Motor neuron (in vitro differentiated cells): ENCODE measurements at regions not wholly inside any gene's neighbourhood (a gene's known extent, or its start where the extent isn't known, plus 50 kb on each side); places are given as distances from the start of the nearest gene placed in this dataset.
A peak's percentile ranks its signal among the peaks of the same experiment; 100 is the strongest.
"Not testable (repeated sequence)": the region's sequence is repeated elsewhere in the genome, so short reads cannot be mapped to it uniquely, and the experiment has no call there.

Source experiments
- ATAC-seq, 8 experiments: fragments of 200-7000 bp; cut with Tn5 transposase; replicated peaks in 6 of 8; 2 replicates each; pipeline ENCODE4 v1.8.0; 2021; ENCODE audit warnings: mild to moderate bottlenecking in 8 of 8, moderate library complexity in 8 of 8
- H3K27ac ChIP-seq, 2 donors: fragments of 250-450 bp; sonication (Bioruptor Pico); 2 replicates each; pipeline ENCODE4 v1.9.0; 2021; ENCODE audit warnings: antibody characterized with exemption in 2 of 2, mild to moderate bottlenecking in 2 of 2, moderate library complexity in 1 of 2
- H3K4me1 ChIP-seq, 2 donors: fragments of 250-450 bp; sonication (Bioruptor Pico); replicated peaks in 1 of 2; 2 replicates each; pipeline ENCODE4 v1.6.1; 2021; ENCODE audit warnings: antibody characterized with exemption in 2 of 2, mild to moderate bottlenecking in 2 of 2, moderate library complexity in 1 of 2
- H3K4me3 ChIP-seq, 5 donors: fragments of 250-450 bp; sonication (Bioruptor Pico); 2 replicates each; pipeline ENCODE4 v1.9.0; 2021; ENCODE audit warnings: antibody characterized with exemption in 5 of 5, mild to moderate bottlenecking in 5 of 5, moderate library complexity in 4 of 5
- WGBS, 10 experiments: fragments of 450-650 bp; shearing (Covaris generic); methylation state at CpG; one replicate each; pipeline ENCODE4 v1.0.0; 2022; 5-methylcytosine and 5-hydroxymethylcytosine counted together
- in situ Hi-C, 9 experiments: fragments of 400-800 bp; cut with MboI; loops; one replicate each; pipeline ENCODE4 v1.15.0; 2021; ENCODE audit warnings: low sequenced_read_pairs in 9 of 9, low pct_unique_long_range_greater_than_20kb in 2 of 9; ENCODE audit not compliant: unreplicated experiment in 9 of 9

DNA sequence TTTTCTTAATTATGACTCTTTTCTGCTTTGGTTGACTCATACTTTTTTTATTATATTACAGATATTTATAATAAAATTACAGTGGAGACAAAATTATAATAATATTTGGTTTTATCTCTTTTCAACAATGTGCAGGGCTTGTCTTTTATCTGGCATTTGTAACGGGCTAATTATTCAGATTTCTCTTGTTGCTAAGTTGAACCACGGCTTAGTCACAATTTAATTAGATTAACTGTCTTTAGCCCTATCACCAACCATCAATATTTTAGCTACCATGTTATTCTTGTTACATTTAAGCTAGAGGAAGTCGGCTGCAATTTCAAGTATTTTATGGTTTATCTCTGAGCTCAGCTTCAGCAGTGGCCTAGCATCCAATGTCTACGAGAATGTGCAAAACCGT is 798.9 kb upstream of the CA10 start:
- no peaks in the 10 kb centered on the region for H3K4me1 ChIP-seq
- no peak overlapping the region for H3K27ac ChIP-seq
- H3K4me3 ChIP-seq, result no peak overlapping the region
- 0 to 100% (median 78%) methylated on average over 2 to 5 of the region's 5 CpGs; no CpG with 5 or more reads in 1 of the 10 experiments for WGBS, 10 experiments
- in situ Hi-C loops, result no loop called here
- ATAC-seq, result no peak

DNA sequence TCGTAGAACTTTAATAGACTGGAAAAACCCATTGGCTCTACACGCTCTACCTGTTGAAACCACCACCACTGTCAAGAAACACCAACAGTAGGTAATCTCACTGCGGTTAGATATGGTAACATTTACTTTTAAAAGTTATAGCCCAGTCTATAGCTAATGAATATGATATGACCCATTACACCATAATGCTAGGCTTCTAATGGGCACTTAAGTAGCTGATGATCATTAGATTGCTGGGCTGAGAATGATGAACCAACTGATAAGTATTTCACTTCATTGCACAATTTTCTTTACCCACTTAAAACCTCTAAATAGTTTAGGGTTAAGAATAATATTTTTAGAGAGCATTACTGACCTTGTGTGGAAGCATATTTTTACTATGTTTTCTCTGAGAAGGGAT is 788.9 kb upstream of the CA10 start:
- no peak for ATAC-seq
- Histone ChIP-seq H3K27ac (no peak overlapping the region), H3K4me3 (no peak overlapping the region), H3K4me1 (peaks cover 0 to 2% of the 10 kb centered on the region in 2 donors)
- 0 to 80% (median 47%) methylated on average over 1 to 3 of the region's 3 CpGs; no CpG with 5 or more reads in 2 of the 10 experiments for WGBS, 10 experiments
- in situ Hi-C loops, result no loop called here

DNA sequence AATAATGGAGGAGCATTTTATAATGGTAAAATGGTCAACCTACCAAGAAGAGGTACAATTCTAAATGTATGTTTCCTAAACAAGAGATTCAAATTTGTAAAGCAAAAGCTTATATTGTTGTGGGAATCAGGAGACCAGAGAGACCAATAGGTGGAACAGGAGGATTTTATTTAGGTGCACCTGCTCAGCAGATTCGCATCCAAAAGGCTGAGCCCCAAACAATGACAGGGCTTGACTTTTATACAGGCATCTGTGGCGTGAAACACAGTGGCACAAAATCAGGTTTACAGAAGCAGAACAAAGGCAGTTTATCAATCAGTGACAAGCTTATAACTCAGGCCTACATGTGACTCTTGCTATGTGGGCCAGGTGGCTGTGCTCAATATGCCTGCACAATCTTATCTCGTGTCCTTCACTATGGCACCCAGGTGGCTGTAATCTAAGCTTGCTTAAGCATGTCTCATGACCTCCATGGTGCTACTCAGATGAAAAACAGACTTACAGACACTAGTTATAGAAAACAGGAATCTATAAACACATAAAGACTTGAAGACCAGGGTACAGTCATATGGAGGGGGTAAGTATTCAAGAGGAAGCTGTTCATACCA is 780.2 kb upstream of the CA10 start:
- Histone ChIP-seq H3K27ac (no peak overlapping the region), H3K4me1 (no peaks in the 10 kb centered on the region), H3K4me3 (no peak overlapping the region)
- in situ Hi-C loops, result no loop called here
- no peak for ATAC-seq
- WGBS, 10 experiments, result 0 to 89% (median 48%) methylated on average over 1 to 3 of the region's 3 CpGs; no CpG with 5 or more reads in 2 of the 10 experiments

DNA sequence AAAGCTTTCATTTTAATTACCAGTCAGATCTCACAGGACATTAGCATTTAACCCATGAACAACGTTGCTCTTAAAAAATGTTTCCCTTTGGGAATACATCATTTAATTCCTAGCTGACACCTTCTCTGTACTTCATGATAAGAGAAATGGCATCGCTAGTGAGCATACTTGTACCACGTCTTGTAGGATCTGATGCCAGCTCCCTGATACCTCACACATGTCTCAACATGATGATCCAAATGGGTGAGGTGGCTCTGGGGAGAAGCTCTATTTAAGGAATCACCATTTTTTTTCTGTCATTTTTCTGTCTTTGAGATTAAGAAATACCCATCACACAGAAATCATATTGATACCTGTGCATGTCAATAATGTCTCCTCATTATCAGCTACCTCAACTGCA is 772.1 kb upstream of the CA10 start:
- Histone ChIP-seq H3K4me3 (no peak overlapping the region), H3K27ac (no peak overlapping the region), H3K4me1 (peaks cover 0 to 3% of the 10 kb centered on the region in 2 donors)
- in situ Hi-C loops, result no loop called here
- WGBS, 10 experiments, result 0 to 100% (median 60%) methylated on average over 1 to 3 of the region's 3 CpGs; no CpG with 5 or more reads in 3 of the 10 experiments
- no peak for ATAC-seq

DNA sequence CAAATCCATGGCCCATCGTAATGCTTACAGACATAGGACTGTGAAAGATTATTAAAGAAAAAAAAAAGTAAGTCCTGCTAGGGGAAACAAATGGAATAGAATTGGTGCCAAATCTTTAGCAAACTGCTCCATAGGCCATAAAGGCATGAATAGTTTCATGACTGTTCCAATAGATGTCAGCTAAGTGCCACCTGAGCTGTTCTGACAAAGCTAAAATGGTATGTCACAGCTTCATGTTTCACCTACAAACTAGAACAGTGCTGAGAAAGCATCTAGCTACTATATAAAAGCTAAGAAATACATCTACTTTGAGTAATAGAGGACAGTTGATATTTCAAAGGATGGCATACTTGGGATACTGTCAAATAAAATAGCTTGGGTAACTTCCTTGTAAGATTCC is 771.6 kb upstream of the CA10 start:
- Histone ChIP-seq H3K27ac (no peak overlapping the region), H3K4me1 (peaks cover 0 to 3% of the 10 kb centered on the region in 2 donors), H3K4me3 (no peak overlapping the region)
- ATAC-seq, result no peak
- 0 to 100% (median 95%) methylated on average over 1 of the region's 1 CpG; no CpG with 5 or more reads in 4 of the 10 experiments for WGBS, 10 experiments
- in situ Hi-C loops, result no loop called here

DNA sequence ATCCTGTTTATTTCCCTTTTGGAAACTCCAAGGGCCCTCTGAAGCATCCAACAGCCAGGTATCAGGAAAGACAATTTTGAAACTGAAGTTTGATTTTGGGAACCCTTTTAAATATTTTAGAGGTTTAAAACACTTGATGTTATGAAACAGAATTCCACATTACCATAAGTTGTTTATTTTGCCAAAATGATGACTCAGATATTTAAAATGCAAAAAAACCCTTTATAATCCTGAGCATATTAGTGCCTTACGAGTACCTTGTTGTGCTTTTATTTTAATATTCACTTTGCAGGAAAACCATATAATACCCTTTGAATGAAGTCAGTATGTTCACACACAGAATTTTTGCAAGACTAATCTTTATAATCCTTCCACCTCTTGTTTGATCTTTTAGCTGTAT is 765.1 kb upstream of the CA10 start:
- Histone ChIP-seq H3K4me1 (no peaks in the 10 kb centered on the region), H3K27ac (no peak overlapping the region), H3K4me3 (no peak overlapping the region)
- WGBS, 10 experiments, result 0 to 100% (median 75%) methylated on average over 1 of the region's 1 CpG
- no peak for ATAC-seq
- in situ Hi-C loops, result no loop called here

DNA sequence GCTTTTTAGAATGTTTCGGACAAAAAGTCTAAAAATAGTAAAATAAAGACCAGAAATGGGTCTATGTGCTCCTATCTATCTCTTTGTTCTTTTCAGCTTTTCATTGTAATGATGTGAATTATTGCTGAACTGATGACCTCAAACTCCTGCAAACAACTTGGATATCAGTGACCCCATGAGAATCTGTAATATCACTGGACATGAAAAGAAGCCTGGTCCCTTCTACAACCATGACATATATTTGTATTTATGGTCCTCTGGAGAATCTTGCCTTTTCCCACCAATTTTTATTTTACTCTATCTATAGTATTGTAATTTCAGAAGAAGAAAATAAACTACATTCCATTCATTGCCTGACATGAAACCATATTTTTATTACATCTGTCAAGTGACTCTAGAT is 740.7 kb upstream of the CA10 start:
- WGBS, 10 experiments, result 0 to 50% (median 0%) methylated on average over 1 of the region's 1 CpG; no CpG with 5 or more reads in 2 of the 10 experiments
- Histone ChIP-seq H3K4me1 (peaks cover 0 to 7% of the 10 kb centered on the region in 2 donors), H3K27ac (no peak overlapping the region), H3K4me3 (no peak overlapping the region)
- ATAC-seq, result peak in 3 of 8 experiments; percentile 26 to 76 (median 74)
- in situ Hi-C loops, result no loop called here

DNA sequence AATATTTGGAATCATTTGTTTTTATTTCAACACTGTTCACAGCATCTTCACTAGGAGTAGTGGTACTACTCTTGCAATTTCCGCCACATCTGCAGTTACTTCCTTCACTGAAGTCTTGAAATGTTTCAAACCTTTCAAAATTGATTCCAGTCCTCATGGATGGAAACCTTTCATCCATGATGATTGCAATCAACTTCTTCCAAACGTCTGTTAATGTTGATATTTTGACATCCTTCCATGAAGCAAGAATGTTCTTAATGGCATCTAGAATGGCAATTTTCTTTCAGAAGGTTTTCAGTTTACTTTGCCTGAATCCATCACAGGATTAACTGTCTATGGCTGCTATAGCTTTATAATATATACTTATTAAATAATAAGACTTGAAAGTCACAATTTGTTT is 736.8 kb upstream of the CA10 start:
- no peak for ATAC-seq
- 0 to 75% (median 14%) methylated on average over 1 to 2 of the region's 2 CpGs; no CpG with 5 or more reads in 3 of the 10 experiments for WGBS, 10 experiments
- H3K4me3 ChIP-seq, result no peak overlapping the region
- H3K27ac ChIP-seq, result no peak overlapping the region
- in situ Hi-C loops, result no loop called here
- peaks cover 0 to 7% of the 10 kb centered on the region in 2 donors for H3K4me1 ChIP-seq

DNA sequence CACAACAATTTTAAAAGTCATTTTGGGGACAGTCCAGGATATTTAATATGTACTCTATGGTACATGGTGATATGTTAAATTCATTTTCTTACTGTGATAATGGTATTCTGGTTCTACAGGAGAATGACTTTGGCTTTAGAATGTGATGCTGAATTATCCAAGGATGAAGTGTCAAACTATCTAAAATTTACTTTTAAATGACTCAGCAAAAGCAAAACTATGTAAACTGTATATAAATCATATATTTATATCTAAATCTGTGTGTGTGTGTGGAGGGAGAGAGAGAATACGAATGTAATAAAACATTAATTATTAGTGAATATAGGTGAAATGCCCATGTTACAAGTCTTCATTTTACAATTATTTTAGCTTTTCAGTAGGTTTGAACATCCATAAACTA is 733.8 kb upstream of the CA10 start:
- in situ Hi-C loops, result no loop called here
- no peaks in the 10 kb centered on the region for H3K4me1 ChIP-seq
- H3K27ac ChIP-seq, result no peak overlapping the region
- ATAC-seq, result no peak
- no peak overlapping the region for H3K4me3 ChIP-seq
- 0 to 100% (median 80%) methylated on average over 1 of the region's 1 CpG; no CpG with 5 or more reads in 1 of the 10 experiments for WGBS, 10 experiments

DNA sequence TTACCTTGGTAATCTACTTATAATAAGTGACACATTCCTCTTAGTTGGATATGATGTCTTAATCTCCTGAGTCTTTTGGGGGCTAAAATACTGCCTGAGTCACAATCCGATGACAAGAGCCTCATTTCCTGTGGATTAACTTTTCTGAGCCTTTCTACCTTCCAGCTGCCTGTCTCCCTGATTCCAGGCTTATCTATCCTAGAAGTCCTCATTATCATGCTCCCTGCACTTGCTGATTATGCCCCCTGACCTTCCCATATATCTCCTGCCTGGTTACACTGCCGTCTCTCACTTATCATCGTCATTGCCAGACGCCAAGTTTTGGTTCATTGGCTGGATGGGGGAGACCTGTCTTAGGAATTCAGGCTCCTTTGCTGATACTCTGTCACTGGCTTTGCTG is 727.4 kb upstream of the CA10 start:
- Histone ChIP-seq H3K4me3 (no peak overlapping the region), H3K27ac (no peak overlapping the region), H3K4me1 (no peaks in the 10 kb centered on the region)
- no peak for ATAC-seq
- 0 to 100% (median 77%) methylated on average over 1 to 3 of the region's 4 CpGs; no CpG with 5 or more reads in 2 of the 10 experiments for WGBS, 10 experiments
- in situ Hi-C loops, result no loop called here

DNA sequence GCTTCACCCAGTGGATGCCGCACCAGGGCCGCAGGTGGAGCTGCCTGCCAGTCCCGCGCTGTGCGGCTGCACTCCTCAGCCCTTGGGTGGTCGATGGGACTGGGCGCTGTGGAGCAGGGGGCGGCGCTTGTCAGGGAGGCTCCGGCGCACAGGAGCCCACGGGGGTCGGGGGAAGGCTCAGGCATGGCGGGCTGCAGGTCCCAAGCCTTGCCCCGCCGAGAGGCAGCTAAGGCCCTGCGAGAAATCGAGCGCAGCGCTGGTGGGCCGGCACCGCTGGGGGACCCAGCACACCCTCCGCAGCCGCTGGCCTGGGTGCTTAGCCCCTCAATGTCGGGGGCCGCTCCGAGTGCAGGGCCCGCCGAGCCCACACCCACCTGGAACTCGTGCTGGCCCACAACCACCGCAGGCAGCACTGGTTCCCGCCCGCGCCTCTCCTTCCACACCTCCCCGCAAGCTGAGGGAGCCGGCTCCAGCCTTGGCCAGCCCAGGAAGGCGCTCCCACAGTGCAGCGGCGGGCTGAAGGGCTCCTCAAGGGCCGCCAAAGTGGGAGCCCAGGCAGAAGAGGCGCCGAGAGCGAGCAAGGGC is 725.5 kb upstream of the CA10 start:
- 80 to 100% (median 97%) methylated on average over 1 to 5 of the region's 43 CpGs; no CpG with 5 or more reads in 7 of the 10 experiments for WGBS, 10 experiments
- H3K4me3 ChIP-seq, ATAC-seq, H3K4me1 ChIP-seq, H3K27ac ChIP-seq, in situ Hi-C loops: not testable (repeated sequence)

DNA sequence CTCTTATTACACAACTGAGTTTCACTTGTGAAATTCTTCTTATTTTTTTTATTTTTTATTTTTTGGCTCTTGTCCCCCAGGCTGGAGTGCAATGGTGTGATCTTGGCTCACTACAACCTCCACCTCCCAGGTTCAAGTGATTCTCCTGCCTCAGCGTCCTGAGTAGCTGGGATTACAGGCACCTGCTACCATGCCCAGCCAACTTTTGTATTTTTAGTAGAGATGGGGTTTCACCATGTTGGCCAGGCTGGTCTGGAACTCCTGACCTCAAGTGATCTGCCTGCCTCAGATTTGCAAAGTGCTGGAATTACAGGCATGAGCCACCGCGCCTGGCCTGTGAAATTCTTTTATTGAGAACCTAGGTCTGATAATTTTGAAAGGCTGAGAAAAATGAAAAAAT is 688.3 kb upstream of the CA10 start:
- H3K27ac ChIP-seq, H3K4me3 ChIP-seq, ATAC-seq, H3K4me1 ChIP-seq, in situ Hi-C loops: not testable (repeated sequence)
- WGBS, 10 experiments, result 0 to 100% (median 66%) methylated on average over 1 to 3 of the region's 3 CpGs; no CpG with 5 or more reads in 1 of the 10 experiments

DNA sequence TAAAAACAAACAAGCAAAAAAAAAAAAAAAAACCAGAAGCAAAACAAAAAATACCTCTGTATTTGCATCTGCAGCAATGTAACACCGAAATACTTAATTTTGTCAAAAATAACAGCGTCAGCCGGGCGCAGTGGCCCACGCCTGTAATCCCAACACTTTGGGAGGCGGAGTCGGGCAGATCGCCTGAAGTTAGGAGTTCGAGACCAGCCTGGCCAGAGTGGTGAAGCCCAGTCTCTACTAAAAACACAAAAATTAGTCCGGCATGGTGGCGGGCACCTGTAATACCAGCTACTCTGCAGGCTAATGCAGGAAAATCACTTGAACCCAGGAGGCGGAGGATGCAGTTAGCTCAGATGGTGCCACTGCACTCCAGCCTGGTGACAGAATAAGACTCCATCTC is 683.5 kb upstream of the CA10 start:
- Histone ChIP-seq H3K27ac (no peak overlapping the region), H3K4me3 (no peak overlapping the region), H3K4me1 (no peaks in the 10 kb centered on the region)
- in situ Hi-C loops, result no loop called here
- 33 to 100% (median 83%) methylated on average over 2 to 12 of the region's 12 CpGs for WGBS, 10 experiments
- no peak for ATAC-seq

DNA sequence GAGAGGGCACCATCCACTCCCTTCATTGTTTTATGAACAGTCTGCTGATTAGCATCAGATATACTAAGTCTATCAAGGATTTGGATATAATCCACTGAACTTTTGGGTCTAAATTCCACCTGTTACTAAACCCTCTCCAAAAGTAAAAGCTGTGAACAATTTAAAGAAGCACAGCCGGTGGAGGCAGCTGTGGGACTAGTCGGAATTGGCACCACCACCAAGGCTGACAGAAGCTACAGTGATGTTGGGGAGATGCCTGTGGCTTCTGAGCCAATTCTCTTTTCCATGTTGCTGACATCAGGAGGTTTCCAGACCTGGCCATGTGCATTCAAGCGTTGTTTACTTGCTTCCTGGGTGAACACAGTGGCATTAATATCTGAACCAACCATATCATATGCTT is 679.0 kb upstream of the CA10 start:
- no peaks in the 10 kb centered on the region for H3K4me1 ChIP-seq
- H3K4me3 ChIP-seq, result no peak overlapping the region
- in situ Hi-C loops, result no loop called here
- 0 to 85% (median 62%) methylated on average over 1 to 3 of the region's 3 CpGs; no CpG with 5 or more reads in 4 of the 10 experiments for WGBS, 10 experiments
- H3K27ac ChIP-seq, result no peak overlapping the region
- no peak for ATAC-seq
